MM.1S (cell line): ENCODE measurements at regions not wholly inside any gene's neighbourhood (a gene's known extent, or its start where the extent isn't known, plus 50 kb on each side); places are given as distances from the start of the nearest gene placed in this dataset.

Source experiments
- DNase-seq: peaks from one replicate; pipeline ENCODE4 v3.0.0-alpha.2; 2015
- H2AFZ ChIP-seq: fragments of 300-600 bp; sonication (generic); 2 replicates; pipeline ENCODE4 v1.6.0; 2016; ENCODE audit warnings: antibody characterized with exemption, low read length
- H3F3A ChIP-seq: fragments of 300-600 bp; sonication (generic); 2 replicates; pipeline ENCODE4 v1.6.1; 2016; ENCODE audit warnings: mild to moderate bottlenecking, antibody characterized with exemption, low read length, moderate library complexity, mixed read lengths; ENCODE audit not compliant: insufficient read depth
- H3K27ac ChIP-seq: fragments of 300-600 bp; sonication (generic); 2 replicates; pipeline ENCODE4 v1.5.1; 2016; ENCODE audit warnings: mild to moderate bottlenecking, low read length
- H3K27me3 ChIP-seq: fragments of 300-600 bp; sonication (generic); replicated peaks from 2 replicates; pipeline ENCODE4 v1.6.0; 2016; ENCODE audit warnings: low read length; ENCODE audit not compliant: insufficient read depth
- H3K36me3 ChIP-seq: fragments of 300-600 bp; sonication (generic); replicated peaks from 2 replicates; pipeline ENCODE4 v1.6.1; 2016; ENCODE audit warnings: mild to moderate bottlenecking, low read length, mixed read lengths; ENCODE audit not compliant: insufficient read depth
- H3K4me1 ChIP-seq: fragments of 300-600 bp; sonication (generic); 2 replicates; pipeline ENCODE4 v1.6.1; 2016; ENCODE audit warnings: low read length, mixed read lengths
- H3K4me2 ChIP-seq: fragments of 300-600 bp; sonication (generic); 2 replicates; pipeline ENCODE4 v1.6.0; 2016; ENCODE audit warnings: low read depth, low read length
- H3K4me3 ChIP-seq: fragments of 300-600 bp; sonication (generic); 2 replicates; pipeline ENCODE4 v1.5.1; 2016; ENCODE audit warnings: low read length, mixed read lengths
- H3K79me2 ChIP-seq: fragments of 300-600 bp; sonication (generic); 2 replicates; pipeline ENCODE4 v1.6.1; 2016; ENCODE audit warnings: mixed run types, low read length, mixed read lengths
- H3K9ac ChIP-seq: fragments of 300-600 bp; sonication (generic); 2 replicates; pipeline ENCODE4 v1.6.1; 2016; ENCODE audit warnings: low read length, mixed read lengths
- H3K9me2 ChIP-seq: fragments of 300-600 bp; sonication (generic); replicated peaks from 2 replicates; pipeline ENCODE4 v1.6.1; 2016; ENCODE audit warnings: mild to moderate bottlenecking, low read length, mixed read lengths; ENCODE audit not compliant: insufficient read depth
- H3K9me3 ChIP-seq: fragments of 300-600 bp; sonication (generic); replicated peaks from 2 replicates; pipeline ENCODE4 v1.6.1; 2016; ENCODE audit warnings: mild to moderate bottlenecking, low read length, mixed read lengths; ENCODE audit not compliant: insufficient read depth
- H4K20me1 ChIP-seq: fragments of 300-600 bp; sonication (generic); 2 replicates; pipeline ENCODE4 v1.6.1; 2016; ENCODE audit warnings: mild to moderate bottlenecking, low read length, moderate library complexity, mixed read lengths; ENCODE audit not compliant: insufficient read depth
- EZH2 ChIP-seq: fragments of 300-600 bp; sonication (generic); optimal IDR thresholded peaks from 2 replicates; pipeline ENCODE3; 2017; ENCODE audit warnings: low read depth, mild to moderate bottlenecking, antibody characterized with exemption, low read length, mixed read lengths
- EZH2phosphoT487 ChIP-seq: fragments of 300-600 bp; sonication (generic); IDR thresholded peaks from 2 replicates; pipeline ENCODE4 v1.6.1; 2018; ENCODE audit warnings: antibody characterized with exemption, low read length
- TF ChIP-seq, protein P1 (sequence below): fragments of 300-600 bp; sonication (generic); IDR thresholded peaks from 2 replicates; pipeline ENCODE4 v1.5.1; 2016; ENCODE audit warnings: antibody characterized with exemption, low read length, mixed read lengths

DNA sequence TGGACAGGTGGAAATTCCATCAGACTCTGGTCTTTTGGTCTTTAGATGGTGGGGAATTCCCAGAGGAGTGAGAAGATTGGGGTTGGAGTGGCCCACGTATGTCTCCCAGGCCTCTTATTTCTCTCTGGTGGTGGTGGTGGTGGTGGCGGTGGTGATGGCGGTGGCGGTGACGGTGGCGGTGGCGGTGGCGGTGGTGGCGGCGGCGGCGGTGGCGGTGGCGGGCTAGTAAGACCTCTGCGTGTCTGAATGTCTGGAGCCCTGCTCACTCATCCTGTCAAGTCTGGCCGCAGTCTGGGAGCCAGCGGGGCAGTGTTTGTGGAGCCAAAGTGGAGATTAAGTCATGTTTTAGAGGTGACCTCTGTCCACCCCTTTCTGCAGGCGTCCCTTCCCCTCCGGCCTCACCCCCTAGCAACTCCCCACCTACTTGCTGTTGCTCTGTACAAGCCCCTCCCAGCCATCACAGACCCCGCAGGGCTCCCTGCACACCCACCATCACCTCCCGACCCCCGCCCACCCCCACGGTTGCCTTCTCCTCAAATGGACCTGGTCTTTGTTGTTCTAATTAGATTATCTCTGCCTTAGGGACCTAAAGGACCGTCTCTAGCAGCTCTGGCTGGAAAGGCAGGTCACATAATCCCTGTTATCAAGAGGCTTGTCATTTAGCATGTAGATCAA is 165.0 kb upstream of the TBX20 start:
- Histone ChIP-seq H3F3A (no peaks in the 10 kb centered on the region), H3K4me2 (no peak overlapping the region), H3K4me3 (no peak overlapping the region), H3K9me2 (no peaks in the 10 kb centered on the region), H3K27me3 (no peaks in the 10 kb centered on the region), H3K36me3 (no peaks in the 10 kb centered on the region), H3K9me3 (no peaks in the 10 kb centered on the region), H3K27ac (no peak overlapping the region), H3K79me2 (no peaks in the 10 kb centered on the region), H4K20me1 (no peaks in the 10 kb centered on the region), H2AFZ (no peak overlapping the region), H3K4me1 (peaks cover 4% of the 10 kb centered on the region; the same call in 1 of the 2 replicates), H3K9ac (no peak overlapping the region)
- TF ChIP-seq, protein P1, sequence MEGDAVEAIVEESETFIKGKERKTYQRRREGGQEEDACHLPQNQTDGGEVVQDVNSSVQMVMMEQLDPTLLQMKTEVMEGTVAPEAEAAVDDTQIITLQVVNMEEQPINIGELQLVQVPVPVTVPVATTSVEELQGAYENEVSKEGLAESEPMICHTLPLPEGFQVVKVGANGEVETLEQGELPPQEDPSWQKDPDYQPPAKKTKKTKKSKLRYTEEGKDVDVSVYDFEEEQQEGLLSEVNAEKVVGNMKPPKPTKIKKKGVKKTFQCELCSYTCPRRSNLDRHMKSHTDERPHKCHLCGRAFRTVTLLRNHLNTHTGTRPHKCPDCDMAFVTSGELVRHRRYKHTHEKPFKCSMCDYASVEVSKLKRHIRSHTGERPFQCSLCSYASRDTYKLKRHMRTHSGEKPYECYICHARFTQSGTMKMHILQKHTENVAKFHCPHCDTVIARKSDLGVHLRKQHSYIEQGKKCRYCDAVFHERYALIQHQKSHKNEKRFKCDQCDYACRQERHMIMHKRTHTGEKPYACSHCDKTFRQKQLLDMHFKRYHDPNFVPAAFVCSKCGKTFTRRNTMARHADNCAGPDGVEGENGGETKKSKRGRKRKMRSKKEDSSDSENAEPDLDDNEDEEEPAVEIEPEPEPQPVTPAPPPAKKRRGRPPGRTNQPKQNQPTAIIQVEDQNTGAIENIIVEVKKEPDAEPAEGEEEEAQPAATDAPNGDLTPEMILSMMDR: no peak
- TF ChIP-seq EZH2: no peak
- no peak for TF ChIP-seq EZH2phosphoT487
- DNase-seq: no peak

GRCh38 chr7:35416568-35416967 is 162.7 kb upstream of the TBX20 start:
- Histone ChIP-seq H3K4me1 (peaks cover 4% of the 10 kb centered on the region; the same call in 1 of the 2 replicates), H3K9me2 (no peaks in the 10 kb centered on the region), H2AFZ (no peak overlapping the region), H3K79me2 (no peaks in the 10 kb centered on the region), H3K9ac (no peak overlapping the region), H3K4me2 (no peak overlapping the region), H3K4me3 (no peak overlapping the region), H3K27ac (no peak overlapping the region), H3K27me3 (no peaks in the 10 kb centered on the region), H4K20me1 (no peaks in the 10 kb centered on the region), H3F3A (no peaks in the 10 kb centered on the region), H3K36me3 (no peaks in the 10 kb centered on the region), H3K9me3 (no peaks in the 10 kb centered on the region)
- TF ChIP-seq EZH2 (no peak), EZH2phosphoT487 (no peak)
- TF ChIP-seq, protein P1: no peak
- DNase-seq: no peak

DNA sequence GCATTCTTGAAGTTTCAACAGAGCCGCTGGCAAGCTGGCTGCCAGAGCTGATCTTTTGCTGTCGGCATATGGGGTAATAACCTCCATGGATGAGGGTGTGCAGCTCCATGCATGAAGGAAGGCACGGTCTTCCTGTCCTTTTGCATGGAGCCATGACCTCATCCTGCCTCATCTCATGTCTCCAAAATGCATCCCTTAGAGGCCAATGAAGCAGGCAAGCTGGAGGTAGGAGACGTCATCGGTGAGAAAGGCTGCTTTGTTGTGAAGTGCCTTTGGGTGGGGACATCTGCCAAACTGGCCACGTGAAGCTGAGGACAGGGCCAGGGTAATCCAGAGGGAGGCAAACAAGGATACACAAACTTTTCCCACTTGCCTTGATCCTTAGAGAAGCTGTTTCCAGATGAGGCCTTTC is 161.5 kb upstream of the TBX20 start:
- no peak overlapping the region for H3K27ac ChIP-seq
- DNase-seq: no peak
- no peaks in the 10 kb centered on the region for H3K9me2 ChIP-seq
- TF ChIP-seq EZH2 (no peak), EZH2phosphoT487 (no peak)
- TF ChIP-seq, protein P1: no peak
- H3K4me3 ChIP-seq: no peak overlapping the region
- H2AFZ ChIP-seq: no peak overlapping the region
- H3K9me3 ChIP-seq: no peaks in the 10 kb centered on the region
- H3K4me1 ChIP-seq: peaks cover 3% of the 10 kb centered on the region; the same call in 1 of the 2 replicates
- no peaks in the 10 kb centered on the region for H3K36me3 ChIP-seq
- H3F3A ChIP-seq: no peaks in the 10 kb centered on the region
- H3K9ac ChIP-seq: no peak overlapping the region
- no peaks in the 10 kb centered on the region for H4K20me1 ChIP-seq
- H3K79me2 ChIP-seq: no peaks in the 10 kb centered on the region
- no peaks in the 10 kb centered on the region for H3K27me3 ChIP-seq
- H3K4me2 ChIP-seq: no peak overlapping the region
